Muscle of arm (tissue), 1 donor: ENCODE measurements at regions not wholly inside any gene's neighbourhood (a gene's known extent, or its start where the extent isn't known, plus 50 kb on each side); places are given as distances from the start of the nearest gene placed in this dataset.

Experiments used
- DNase-seq: peaks from one replicate; pipeline ENCODE4 v3.0.0-alpha.2; 2013

GRCh38 chr2:234835738-234836137 is 116.1 kb upstream of the SH3BP4 start:
- no peak for DNase-seq

GRCh38 chr2:234834228-234834923 is 117.4 kb upstream of the SH3BP4 start:
- DNase-seq = no peak

- no peak for DNase-seq
Measured at GRCh38 chr2:234830853-234831252, 121.0 kb upstream of the SH3BP4 start.

- no peak for DNase-seq
Measured at GRCh38 chr2:234829074-234829455, 122.8 kb upstream of the SH3BP4 start.

- DNase-seq = no peak
Measured at GRCh38 chr2:234828382-234829073, 123.3 kb upstream of the SH3BP4 start.

GRCh38 chr2:234827096-234827860 is 124.5 kb upstream of the SH3BP4 start:
- DNase-seq = no peak

GRCh38 chr2:234826681-234827080 is 125.1 kb upstream of the SH3BP4 start:
- DNase-seq = no peak

GRCh38 chr2:234825616-234826015 is 126.2 kb upstream of the SH3BP4 start:
- peak; percentile 28 for DNase-seq

GRCh38 chr2:234823877-234824376 is 127.9 kb upstream of the SH3BP4 start:
- DNase-seq = peak; percentile 62

- no peak for DNase-seq
Measured at GRCh38 chr2:234823196-234823876, 128.5 kb upstream of the SH3BP4 start.

GRCh38 chr2:234821946-234822475 is 129.8 kb upstream of the SH3BP4 start:
- no peak for DNase-seq

- DNase-seq = no peak
Measured at GRCh38 chr2:234818937-234819336, 132.9 kb upstream of the SH3BP4 start.

- DNase-seq = no peak
Measured at GRCh38 chr2:234816491-234816890, 135.3 kb upstream of the SH3BP4 start.

- no peak for DNase-seq
Measured at GRCh38 chr2:234816056-234816455, 135.8 kb upstream of the SH3BP4 start.

- DNase-seq = no peak
Measured at GRCh38 chr2:234814374-234814773, 137.4 kb upstream of the SH3BP4 start.

- no peak for DNase-seq
Measured at GRCh38 chr2:234812851-234813250, 139.0 kb upstream of the SH3BP4 start.

GRCh38 chr2:234808907-234809306 is 142.9 kb upstream of the SH3BP4 start:
- no peak for DNase-seq

GRCh38 chr2:234806818-234807217 is 145.0 kb upstream of the SH3BP4 start:
- no peak for DNase-seq

- DNase-seq = no peak
Measured at GRCh38 chr2:234805836-234806235, 146.0 kb upstream of the SH3BP4 start.

GRCh38 chr2:234804704-234805103 is 147.1 kb upstream of the SH3BP4 start:
- no peak for DNase-seq

- DNase-seq = no peak
Measured at GRCh38 chr2:234802845-234803171, 149.0 kb upstream of the SH3BP4 start.
